ENCODE measurements at regions not wholly inside any gene's neighbourhood (a gene's known extent, or its start where the extent isn't known, plus 50 kb on each side); places are given as distances from the start of the nearest gene placed in this dataset.

GRCh38 chrX:13518126-13518525, 51.3 kb upstream of the EGFL6 start:
- DNase-seq: no peak
- H3K27me3 ChIP-seq (ENCODE audit: insufficient read depth): no peaks in the 10 kb centered on the region; the same call in 1 of the 2 replicates
- ChIA-PET POLR2A (no interaction called here), CTCF (interaction anchor here (2.6 kb wide), 2 partner anchors 11 to 128 kb away, joined by 7 to 11 read pairs; no protein-coding TSS in a partner anchor)
- H3K4me1 ChIP-seq (ENCODE audit: control insufficient read depth in 1 of 2, insufficient read depth in 2 of 2, low read depth in 1 of 2, low read length in 1 of 2): no peaks in the 10 kb centered on the region
- 48% methylated on average over 6 of the region's 6 CpGs for WGBS (ENCODE audit: low lambda C conversion rate)
- H3K36me3 ChIP-seq (replicated peaks in 1 of 2; ENCODE audit: control insufficient read depth in 1 of 2, insufficient read depth in 2 of 2, low read length in 1 of 2): no peaks in the 10 kb centered on the region
- H3K9me3 ChIP-seq: no peaks in the 10 kb centered on the region
- H4K20me1 ChIP-seq (ENCODE audit: insufficient read depth): no peaks in the 10 kb centered on the region
- H3K4me3 ChIP-seq (ENCODE audit: low read depth in 2 of 2, low read length in 1 of 2): no peak overlapping the region
- no peak overlapping the region for H3K9ac ChIP-seq
- TF ChIP-seq EP300 (IDR thresholded peaks at IDR 0.05; ENCODE audit: borderline replicate concordance in 1 of 2, low read depth in 1 of 2, low read length in 1 of 2) (no peak), FOSL2 (IDR thresholded peaks at IDR 0.05; ENCODE audit: borderline replicate concordance, low read depth) (peak; percentile 12; the same call in 1 of the 2 replicates)
- H2AFZ ChIP-seq (ENCODE audit: low read depth): no peak overlapping the region
- H3K9me2 ChIP-seq: no peaks in the 10 kb centered on the region
- H3F3A ChIP-seq (replicated peaks; ENCODE audit: insufficient read depth): no peaks in the 10 kb centered on the region
- no peak overlapping the region for H3K4me2 ChIP-seq
- H3K27ac ChIP-seq (ENCODE audit: low read depth in 2 of 2, low read length in 1 of 2): no peak overlapping the region
- H3K79me2 ChIP-seq (ENCODE audit: insufficient read depth): no peaks in the 10 kb centered on the region

GRCh38 chrX:13515211-13515930, 54.0 kb upstream of the EGFL6 start:
- no peaks in the 10 kb centered on the region for H3F3A ChIP-seq (replicated peaks; ENCODE audit: insufficient read depth)
- no peaks in the 10 kb centered on the region for H3K9me2 ChIP-seq
- H3K27ac ChIP-seq (ENCODE audit: low read depth in 2 of 2, low read length in 1 of 2): no peak overlapping the region
- ChIA-PET POLR2A (no interaction called here), CTCF (interaction anchor here (1.0 to 1.3 kb wide), 2 partner anchors 8 kb away, joined by 3 to 9 read pairs; no protein-coding TSS in a partner anchor)
- no peaks in the 10 kb centered on the region for H3K36me3 ChIP-seq (replicated peaks in 1 of 2; ENCODE audit: control insufficient read depth in 1 of 2, insufficient read depth in 2 of 2, low read length in 1 of 2)
- no peak for DNase-seq
- WGBS (ENCODE audit: low lambda C conversion rate): 55% methylated on average over 3 of the region's 3 CpGs
- no peak overlapping the region for H3K4me2 ChIP-seq
- H3K9me3 ChIP-seq: no peaks in the 10 kb centered on the region
- TF ChIP-seq JUND (IDR thresholded peaks at IDR 0.05): no peak
- TF ChIP-seq CHD2 (IDR thresholded peaks at IDR 0.05; ENCODE audit: low read length, partially characterized antibody): no peak
- no peak for TF ChIP-seq NFIC (IDR thresholded peaks at IDR 0.05; ENCODE audit: borderline replicate concordance)
- no peak for TF ChIP-seq EZH2phosphoT487 (IDR thresholded peaks at IDR 0.05; ENCODE audit: borderline replicate concordance, low read depth)
- TF ChIP-seq TEAD4 (IDR thresholded peaks at IDR 0.05; ENCODE audit: borderline replicate concordance, insufficient read depth): no peak
- no peak for TF ChIP-seq USF1 (IDR thresholded peaks at IDR 0.05; ENCODE audit: borderline replicate concordance, low read depth)
- TF ChIP-seq USF2 (IDR thresholded peaks at IDR 0.05; ENCODE audit: borderline replicate concordance, low read depth, low read length): no peak
- no peak for TF ChIP-seq TCF12 (IDR thresholded peaks at IDR 0.05)
- TF ChIP-seq SMC3 (IDR thresholded peaks at IDR 0.05; ENCODE audit: low read depth, low read length): no peak
- TF ChIP-seq GABPA (IDR thresholded peaks at IDR 0.05; ENCODE audit: low read depth): no peak
- no peak for TF ChIP-seq FOXJ3 (CRISPR knock-in tag; IDR thresholded peaks at IDR 0.05)
- no peak for TF ChIP-seq FOSL2 (IDR thresholded peaks at IDR 0.05; ENCODE audit: borderline replicate concordance, low read depth)
- no peak for TF ChIP-seq MXI1 (IDR thresholded peaks at IDR 0.05; ENCODE audit: low read depth, low read length)
- TF ChIP-seq CTCF (IDR thresholded peaks at IDR 0.05): no peak
- TF ChIP-seq TAF1 (IDR thresholded peaks at IDR 0.05; ENCODE audit: borderline replicate concordance, low read depth, low read length): no peak
- H3K4me1 ChIP-seq (ENCODE audit: control insufficient read depth in 1 of 2, insufficient read depth in 2 of 2, low read depth in 1 of 2, low read length in 1 of 2): no peaks in the 10 kb centered on the region
- no peaks in the 10 kb centered on the region; the same call in 1 of the 2 replicates for H3K27me3 ChIP-seq (ENCODE audit: insufficient read depth)
- no peak overlapping the region for H2AFZ ChIP-seq (ENCODE audit: low read depth)
- H4K20me1 ChIP-seq (ENCODE audit: insufficient read depth): no peaks in the 10 kb centered on the region
- no peaks in the 10 kb centered on the region for H3K79me2 ChIP-seq (ENCODE audit: insufficient read depth)
- no peak overlapping the region for H3K4me3 ChIP-seq (ENCODE audit: low read depth in 2 of 2, low read length in 1 of 2)
- no peak overlapping the region for H3K9ac ChIP-seq
